VCaP (cell line): ENCODE measurements at regions not wholly inside any gene's neighbourhood (a gene's known extent, or its start where the extent isn't known, plus 50 kb on each side); places are given as distances from the start of the nearest gene placed in this dataset.

Source experiments
- H3K27ac ChIP-seq: fragments of 450-650 bp; 2 replicates; pipeline ENCODE4 v1.5.1; 2017
- TF ChIP-seq, protein P1 (sequence below): fragments of 450-650 bp; conservative IDR thresholded peaks from 2 replicates; pipeline ENCODE4 v1.5.1; 2017; ENCODE audit warnings: mild to moderate bottlenecking, moderate library complexity

DNA sequence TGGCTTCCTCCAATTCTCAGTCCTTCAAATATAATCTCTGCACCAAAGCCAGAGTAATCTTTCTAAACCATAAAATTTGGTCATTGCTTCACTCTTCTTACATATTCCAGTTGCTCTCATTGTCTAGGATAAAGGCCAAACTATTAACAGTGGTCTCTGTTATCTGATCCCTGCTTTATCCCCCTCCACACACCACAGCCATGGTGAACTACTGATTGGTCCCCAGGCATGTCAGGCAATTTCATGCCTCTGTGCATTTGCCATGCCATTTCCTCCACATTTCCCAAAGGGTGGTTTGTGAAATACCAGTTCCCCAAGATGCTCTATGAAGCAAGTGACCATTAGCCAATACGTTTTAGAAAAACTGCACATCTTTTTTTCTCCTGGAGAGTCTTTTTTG lies 97.0 kb downstream of the FAM181B start:
- no peak overlapping the region for H3K27ac ChIP-seq
- TF ChIP-seq, protein P1, sequence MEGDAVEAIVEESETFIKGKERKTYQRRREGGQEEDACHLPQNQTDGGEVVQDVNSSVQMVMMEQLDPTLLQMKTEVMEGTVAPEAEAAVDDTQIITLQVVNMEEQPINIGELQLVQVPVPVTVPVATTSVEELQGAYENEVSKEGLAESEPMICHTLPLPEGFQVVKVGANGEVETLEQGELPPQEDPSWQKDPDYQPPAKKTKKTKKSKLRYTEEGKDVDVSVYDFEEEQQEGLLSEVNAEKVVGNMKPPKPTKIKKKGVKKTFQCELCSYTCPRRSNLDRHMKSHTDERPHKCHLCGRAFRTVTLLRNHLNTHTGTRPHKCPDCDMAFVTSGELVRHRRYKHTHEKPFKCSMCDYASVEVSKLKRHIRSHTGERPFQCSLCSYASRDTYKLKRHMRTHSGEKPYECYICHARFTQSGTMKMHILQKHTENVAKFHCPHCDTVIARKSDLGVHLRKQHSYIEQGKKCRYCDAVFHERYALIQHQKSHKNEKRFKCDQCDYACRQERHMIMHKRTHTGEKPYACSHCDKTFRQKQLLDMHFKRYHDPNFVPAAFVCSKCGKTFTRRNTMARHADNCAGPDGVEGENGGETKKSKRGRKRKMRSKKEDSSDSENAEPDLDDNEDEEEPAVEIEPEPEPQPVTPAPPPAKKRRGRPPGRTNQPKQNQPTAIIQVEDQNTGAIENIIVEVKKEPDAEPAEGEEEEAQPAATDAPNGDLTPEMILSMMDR, result no peak

DNA sequence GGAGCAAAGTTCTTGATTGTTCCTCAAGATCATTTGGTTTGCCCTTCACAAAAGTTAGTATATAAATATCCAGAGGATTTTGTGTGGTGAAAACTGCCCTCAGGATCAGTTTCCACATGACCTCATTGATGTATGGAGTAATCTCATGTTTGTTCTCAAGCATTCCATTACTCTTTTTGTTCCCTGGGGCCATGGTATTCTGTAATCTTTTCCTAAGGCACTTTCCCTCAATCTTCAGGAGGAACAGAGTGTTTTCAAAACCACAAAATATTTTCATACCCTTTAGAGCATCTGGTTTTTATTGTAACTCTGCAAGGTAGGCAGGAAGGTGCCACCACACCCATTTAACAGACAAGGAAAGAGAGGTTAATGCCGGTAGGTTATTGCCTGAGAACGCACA lies 99.6 kb downstream of the FAM181B start:
- TF ChIP-seq, protein P1, result no peak
- no peak overlapping the region for H3K27ac ChIP-seq

- H3K27ac ChIP-seq, result no peak overlapping the region
- TF ChIP-seq, protein P1, result no peak
Observed at GRCh38 chr11:82631722-82632630, 101.7 kb downstream of the FAM181B start.

GRCh38 chr11:82610671-82611070 lies 123.0 kb downstream of the FAM181B start:
- TF ChIP-seq, protein P1, result no peak
- H3K27ac ChIP-seq, result no peak overlapping the region

DNA sequence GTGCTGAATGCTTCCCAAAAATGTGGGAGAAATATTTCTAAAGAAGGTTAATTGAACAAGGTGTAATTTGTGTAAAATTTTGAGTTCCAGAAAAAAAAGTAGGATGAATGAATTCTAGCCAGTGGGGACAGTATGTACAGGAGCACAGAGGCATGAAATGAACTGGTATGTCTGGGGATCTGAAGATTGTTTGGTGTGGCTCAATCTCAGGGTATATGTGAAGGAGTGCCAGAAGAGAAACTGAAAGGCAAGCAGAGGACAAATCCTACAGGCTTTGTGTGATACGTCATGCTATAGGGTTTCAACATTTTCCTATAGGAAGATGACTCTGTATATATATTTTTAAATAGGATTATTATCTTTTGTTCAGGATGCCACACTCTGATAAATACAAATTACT lies 126.9 kb downstream of the FAM181B start:
- H3K27ac ChIP-seq, result no peak overlapping the region
- TF ChIP-seq, protein P1, result no peak

DNA sequence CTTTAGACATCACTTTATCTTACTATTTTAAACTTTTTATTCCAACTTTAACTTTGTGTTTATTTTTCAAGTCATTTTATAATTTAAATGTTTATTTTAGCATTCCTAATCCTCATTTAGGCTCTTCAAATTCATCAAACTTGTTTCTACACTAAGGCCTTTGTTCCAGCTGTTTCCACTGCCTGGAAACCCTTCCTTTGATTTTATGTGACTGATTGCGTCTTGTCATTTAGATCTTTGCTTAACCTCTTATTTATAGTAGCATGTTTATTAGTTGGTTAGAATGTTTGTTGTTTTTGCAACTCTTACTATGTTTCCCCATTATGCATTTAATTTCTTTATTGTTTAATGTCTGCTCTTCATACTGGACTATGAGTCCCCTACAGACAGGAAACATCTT lies 132.0 kb downstream of the FAM181B start:
- TF ChIP-seq, protein P1, result no peak
- no peak overlapping the region for H3K27ac ChIP-seq

- no peak overlapping the region for H3K27ac ChIP-seq
- TF ChIP-seq, protein P1, result no peak
Observed at GRCh38 chr11:82599836-82600235, 133.8 kb downstream of the FAM181B start.
